Tibial artery (tissue), 4 donors: ENCODE measurements at regions not wholly inside any gene's neighbourhood (a gene's known extent, or its start where the extent isn't known, plus 50 kb on each side); places are given as distances from the start of the nearest gene placed in this dataset.

Experiments used
- DNase-seq, 2 donors: peaks; one replicate each; pipeline ENCODE4 v3.0.0-alpha.2; 2019
- H3K27ac ChIP-seq, 2 donors: fragments of 200-600 bp; sonication (generic) in 1 of 2; 1 replicate in 1 of 2; 2 replicates in 1 of 2; pipeline ENCODE4 v1.5.1; 2018 to 2019; ENCODE audit warnings: mild to moderate bottlenecking in 1 of 2
- H3K27me3 ChIP-seq, 2 donors: fragments of 200-600 bp; sonication (generic) in 1 of 2; one replicate each; pipeline versions ENCODE4 v1.5.1 to v1.6.0; 2016 to 2019
- H3K36me3 ChIP-seq, 3 donors: fragments of 200-600 bp; sonication (generic) in 2 of 3; one replicate each; pipeline ENCODE4 v1.5.1; 2016 to 2019; ENCODE audit warnings: mild to moderate bottlenecking in 2 of 3
- H3K4me1 ChIP-seq, 4 donors: fragments of 200-600 bp; sonication (generic) in 2 of 4; 1 replicate in 3 of 4; 2 replicates in 1 of 4; pipeline ENCODE4 v1.5.1; 2016 to 2019
- H3K4me3 ChIP-seq, 2 donors: fragments of 200-600 bp; sonication (generic) in 1 of 2; 1 replicate in 1 of 2; 2 replicates in 1 of 2; pipeline ENCODE4 v1.5.1; 2018 to 2019; ENCODE audit warnings: mild to moderate bottlenecking in 2 of 2
- H3K9me3 ChIP-seq, 3 donors: fragments of 200-600 bp; sonication (generic) in 1 of 3; one replicate each; pipeline ENCODE4 v1.5.1; 2016 to 2019
- intact Hi-C: fragments of 100-400 bp; cut with DNase I; formaldehyde crosslinking; loops from one replicate; pipeline ENCODE4 v1.15.0; 2023; ENCODE audit warnings: low total_unique reads
- TF ChIP-seq, protein P1 (sequence below), 2 experiments: fragments of 200-600 bp in 1 of 2; fragments of 450-650 bp in 1 of 2; IDR thresholded peaks; one replicate each; pipeline ENCODE4 v1.5.1; 2017 to 2019; ENCODE audit warnings: antibody characterized with exemption in 2 of 2, mild to moderate bottlenecking in 1 of 2, moderate library complexity in 1 of 2

DNA sequence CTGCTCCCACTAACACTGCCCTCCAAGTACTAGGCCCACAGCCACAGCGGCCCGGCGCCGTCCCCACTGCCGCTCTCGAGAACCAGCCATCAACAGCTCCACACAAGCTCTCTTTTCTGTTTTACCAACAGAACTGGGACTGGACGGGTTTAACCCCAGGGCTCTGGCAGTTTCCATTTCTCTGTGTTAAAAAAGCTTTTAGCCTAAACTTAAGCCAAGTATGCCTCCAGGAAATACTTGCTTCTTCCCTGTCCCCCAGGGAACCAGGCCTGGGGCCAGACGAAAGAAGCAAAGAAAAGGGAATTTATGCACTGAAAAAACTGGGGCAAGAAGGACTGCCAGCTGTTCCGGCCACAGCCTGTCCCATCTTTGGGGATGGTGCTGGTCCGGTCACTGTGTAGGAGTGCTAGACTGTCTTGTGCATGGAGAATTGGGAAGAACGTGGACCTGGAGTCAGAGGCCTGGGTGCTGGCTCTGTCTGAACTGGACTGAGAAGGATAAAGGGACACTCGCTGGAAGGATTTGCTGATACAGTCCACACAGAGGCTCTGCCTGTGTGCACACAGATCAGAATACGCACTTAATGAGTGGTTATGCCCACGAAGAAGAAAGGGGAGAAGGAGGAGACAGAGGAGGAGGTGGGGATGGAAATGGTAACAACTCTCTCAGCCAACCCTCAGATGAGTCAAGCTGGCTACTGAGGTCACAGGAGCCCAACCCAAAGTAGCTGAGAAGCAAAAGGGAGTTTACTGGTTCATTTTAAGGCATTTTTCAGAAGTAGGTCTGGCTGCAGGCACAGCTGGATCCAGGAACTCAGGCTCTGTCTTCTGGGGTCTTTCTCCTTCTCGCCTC lies 254.4 kb upstream of the PMEPA1 start:
- intact Hi-C loops, result no loop called here
- Histone ChIP-seq H3K27me3 (no peaks in the 10 kb centered on the region), H3K36me3 (no peaks in the 10 kb centered on the region), H3K27ac (peak overlapping the region; percentile 79 to 84), H3K9me3 (no peaks in the 10 kb centered on the region), H3K4me3 (no peak overlapping the region), H3K4me1 (peaks cover 6 to 53% (median 33%) of the 10 kb centered on the region in 4 donors)
- TF ChIP-seq, protein P1, sequence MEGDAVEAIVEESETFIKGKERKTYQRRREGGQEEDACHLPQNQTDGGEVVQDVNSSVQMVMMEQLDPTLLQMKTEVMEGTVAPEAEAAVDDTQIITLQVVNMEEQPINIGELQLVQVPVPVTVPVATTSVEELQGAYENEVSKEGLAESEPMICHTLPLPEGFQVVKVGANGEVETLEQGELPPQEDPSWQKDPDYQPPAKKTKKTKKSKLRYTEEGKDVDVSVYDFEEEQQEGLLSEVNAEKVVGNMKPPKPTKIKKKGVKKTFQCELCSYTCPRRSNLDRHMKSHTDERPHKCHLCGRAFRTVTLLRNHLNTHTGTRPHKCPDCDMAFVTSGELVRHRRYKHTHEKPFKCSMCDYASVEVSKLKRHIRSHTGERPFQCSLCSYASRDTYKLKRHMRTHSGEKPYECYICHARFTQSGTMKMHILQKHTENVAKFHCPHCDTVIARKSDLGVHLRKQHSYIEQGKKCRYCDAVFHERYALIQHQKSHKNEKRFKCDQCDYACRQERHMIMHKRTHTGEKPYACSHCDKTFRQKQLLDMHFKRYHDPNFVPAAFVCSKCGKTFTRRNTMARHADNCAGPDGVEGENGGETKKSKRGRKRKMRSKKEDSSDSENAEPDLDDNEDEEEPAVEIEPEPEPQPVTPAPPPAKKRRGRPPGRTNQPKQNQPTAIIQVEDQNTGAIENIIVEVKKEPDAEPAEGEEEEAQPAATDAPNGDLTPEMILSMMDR (IDR thresholded peaks at IDR 0.05), result no peak
- DNase-seq, result peak in 1 of 2 donors; percentile 76

DNA sequence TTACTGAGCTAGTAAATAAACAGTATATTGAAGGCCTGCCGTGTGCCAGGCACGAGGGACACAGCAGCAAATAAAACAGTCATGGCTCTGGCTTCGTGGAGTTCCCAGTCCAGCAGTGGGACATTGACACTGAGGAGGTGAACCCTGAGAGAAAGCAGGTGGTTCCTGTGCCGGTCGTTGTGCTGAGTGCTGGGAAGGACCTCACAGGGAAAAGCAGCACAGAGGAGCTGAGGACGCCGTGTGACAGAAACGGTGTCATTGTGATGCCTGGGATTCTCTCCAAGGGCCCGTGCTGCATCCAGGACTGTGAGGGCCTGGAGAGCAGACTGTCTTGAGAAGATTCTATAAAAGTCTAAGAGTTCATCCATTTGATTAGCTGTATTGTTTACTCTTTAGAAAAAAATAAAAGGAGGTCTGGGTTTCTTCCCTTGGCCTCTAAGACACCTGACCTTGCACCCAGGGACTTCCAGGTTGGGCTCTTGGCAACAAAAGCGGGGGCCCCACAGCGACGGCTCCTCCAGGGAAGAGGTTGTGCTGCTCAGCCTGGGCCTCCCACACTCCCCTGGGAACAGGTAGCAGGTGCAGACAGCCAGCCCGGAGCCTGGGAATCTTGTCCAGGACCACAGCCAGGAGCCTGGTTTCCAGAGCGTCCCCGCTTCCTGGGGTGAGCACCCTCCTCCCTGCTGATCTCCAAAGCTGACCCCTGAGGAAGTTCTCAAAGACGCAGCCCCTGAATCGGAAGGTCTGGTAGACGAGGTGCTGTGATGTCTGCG lies 251.2 kb upstream of the PMEPA1 start:
- intact Hi-C loops, result no loop called here
- no peak for DNase-seq
- TF ChIP-seq, protein P1 (IDR thresholded peaks at IDR 0.05), result no peak

GRCh38 chr20:57959589-57959988 lies 249.8 kb upstream of the PMEPA1 start:
- peak overlapping the region; percentile 38 to 62 for H3K27ac ChIP-seq
- H3K27me3 ChIP-seq, result no peaks in the 10 kb centered on the region
- TF ChIP-seq, protein P1 (IDR thresholded peaks at IDR 0.05), result no peak
- H3K36me3 ChIP-seq, result no peaks in the 10 kb centered on the region
- peaks cover 2 to 51% (median 41%) of the 10 kb centered on the region in 4 donors for H3K4me1 ChIP-seq
- H3K9me3 ChIP-seq, result no peaks in the 10 kb centered on the region
- no peak overlapping the region for H3K4me3 ChIP-seq
- intact Hi-C loops, result no loop called here
- no peak for DNase-seq

More for the DNA sequence above, 251.2 kb upstream of the PMEPA1 start:
- H3K27ac ChIP-seq, result no peak overlapping the region
- H3K27me3 ChIP-seq, result no peaks in the 10 kb centered on the region
- H3K9me3 ChIP-seq, result no peaks in the 10 kb centered on the region
- H3K4me1 ChIP-seq, result peaks cover 6 to 65% (median 50%) of the 10 kb centered on the region in 4 donors
- H3K36me3 ChIP-seq, result no peaks in the 10 kb centered on the region
- H3K4me3 ChIP-seq, result no peak overlapping the region

- H3K4me1 ChIP-seq, result peaks cover 0 to 45% (median 37%) of the 10 kb centered on the region in 4 donors
- no peaks in the 10 kb centered on the region for H3K9me3 ChIP-seq
- TF ChIP-seq, protein P1 (IDR thresholded peaks at IDR 0.05), result no peak
- H3K4me3 ChIP-seq, result no peak overlapping the region
- H3K27ac ChIP-seq, result peak overlapping the region; percentile 38 to 62
- H3K36me3 ChIP-seq, result no peaks in the 10 kb centered on the region
- intact Hi-C loops, result no loop called here
- DNase-seq, result peak in 1 of 2 donors; percentile 72
- no peaks in the 10 kb centered on the region for H3K27me3 ChIP-seq
Measured at GRCh38 chr20:57959018-57959417, 249.2 kb upstream of the PMEPA1 start.

DNA sequence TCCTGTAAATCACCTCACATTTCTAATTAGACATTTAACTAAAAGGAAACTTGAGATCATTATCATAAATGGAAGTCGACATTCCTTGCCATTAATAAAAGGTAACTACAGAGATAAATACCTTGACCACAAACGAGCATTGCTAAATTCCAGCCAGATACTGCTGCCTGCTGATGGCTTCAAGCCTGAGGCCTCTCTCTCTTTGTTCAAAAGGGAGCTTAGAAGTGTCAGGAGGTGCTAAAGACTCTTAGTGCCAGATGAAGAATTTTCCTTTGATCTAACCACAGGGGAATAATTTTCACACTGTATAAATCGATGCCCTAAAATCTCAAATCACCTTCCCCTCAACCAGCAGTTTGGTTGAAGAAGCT lies 248.2 kb upstream of the PMEPA1 start:
- H3K27me3 ChIP-seq, result no peaks in the 10 kb centered on the region
- no peak for DNase-seq
- intact Hi-C loops, result no loop called here
- H3K9me3 ChIP-seq, result no peaks in the 10 kb centered on the region
- TF ChIP-seq, protein P1 (IDR thresholded peaks at IDR 0.05), result no peak
- no peak overlapping the region for H3K4me3 ChIP-seq
- H3K27ac ChIP-seq, result peak overlapping the region; percentile 38 to 62
- H3K4me1 ChIP-seq, result peaks cover 0 to 35% (median 28%) of the 10 kb centered on the region in 4 donors
- H3K36me3 ChIP-seq, result no peaks in the 10 kb centered on the region
